ENCODE measurements at regions not wholly inside any gene's neighbourhood (a gene's known extent, or its start where the extent isn't known, plus 50 kb on each side); places are given as distances from the start of the nearest gene placed in this dataset.

DNA sequence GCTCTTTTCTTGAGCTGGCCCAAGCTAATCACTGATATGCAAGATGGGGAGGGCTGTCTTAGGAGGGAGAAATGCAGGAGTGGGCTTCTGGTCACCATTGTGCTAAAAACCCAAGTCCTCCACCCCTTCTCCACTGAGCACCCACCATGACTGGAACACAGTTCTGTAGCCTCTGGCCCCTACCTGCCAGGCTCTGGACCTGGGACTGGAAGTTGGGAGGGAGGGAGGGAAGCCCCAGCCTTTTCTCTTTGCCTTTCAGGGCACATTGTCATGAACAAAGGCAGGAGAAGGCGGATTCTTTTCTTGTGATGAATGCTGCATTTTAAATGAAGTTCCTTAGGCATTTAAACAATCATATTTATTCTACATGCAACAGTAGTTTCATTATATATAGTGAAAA, 559.1 kb upstream of the TRPC7 start:
- no peak for DNase-seq (ENCODE audit: low read depth)

DNA sequence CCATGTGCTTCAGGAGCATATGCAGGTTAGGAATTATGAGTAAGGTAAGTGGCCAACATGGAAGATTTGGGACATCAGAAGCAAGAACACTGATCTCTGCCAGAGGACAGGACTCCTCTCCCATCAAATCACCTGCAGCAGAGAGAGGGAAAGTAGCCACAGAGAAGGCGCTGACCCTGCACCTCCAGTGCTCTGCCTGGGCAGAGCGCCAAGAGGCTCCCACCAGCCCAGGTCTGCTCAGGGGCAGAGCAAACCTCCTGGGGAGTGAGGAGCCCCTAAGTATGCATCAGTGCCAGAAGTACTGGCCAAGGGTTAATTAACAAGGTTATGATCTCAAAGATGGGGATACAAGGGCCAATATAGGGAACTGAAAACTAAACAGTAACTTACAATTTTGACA, 545.3 kb upstream of the TRPC7 start:
- no peak for DNase-seq (ENCODE audit: low read depth)

DNA sequence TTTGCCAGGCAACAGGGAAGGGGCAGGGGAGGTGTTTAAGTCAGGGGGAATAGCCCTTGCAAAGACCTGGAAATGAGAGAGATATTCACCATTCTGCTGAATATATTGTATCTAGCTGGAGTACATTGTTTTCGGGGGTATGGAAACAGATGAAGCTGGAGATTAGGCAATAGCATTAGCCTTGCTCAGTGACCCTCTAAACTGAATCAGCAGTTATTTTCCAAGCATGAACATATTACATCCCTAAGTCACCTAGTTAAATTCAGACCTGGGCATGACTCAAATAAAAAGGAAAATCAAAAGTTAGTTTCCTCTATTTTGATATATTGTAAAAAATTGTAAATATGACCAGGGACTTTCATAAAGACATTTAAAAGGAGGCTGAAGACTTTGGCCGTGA, 544.6 kb upstream of the TRPC7 start:
- DNase-seq (ENCODE audit: low read depth): no peak

DNA sequence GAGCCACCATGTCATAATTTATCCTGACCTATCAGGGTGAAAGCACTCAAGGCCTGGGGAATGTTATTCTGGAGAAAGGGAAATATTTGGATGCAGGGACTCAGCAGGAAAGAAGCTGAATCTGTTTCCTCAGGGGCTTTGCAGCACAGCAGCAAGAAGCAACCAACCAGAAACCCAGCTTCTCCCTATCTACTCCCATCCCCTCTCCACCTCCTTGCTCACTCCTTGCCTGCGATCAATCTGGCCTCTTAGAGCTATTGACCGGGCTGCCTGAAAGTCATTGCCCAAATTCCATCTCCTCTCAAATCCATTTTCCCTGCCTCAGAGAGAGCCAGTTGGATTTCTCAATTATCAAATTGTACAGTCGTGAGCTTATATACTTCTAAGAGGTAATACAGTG, 542.0 kb upstream of the TRPC7 start:
- no peak for DNase-seq (ENCODE audit: low read depth)

DNA sequence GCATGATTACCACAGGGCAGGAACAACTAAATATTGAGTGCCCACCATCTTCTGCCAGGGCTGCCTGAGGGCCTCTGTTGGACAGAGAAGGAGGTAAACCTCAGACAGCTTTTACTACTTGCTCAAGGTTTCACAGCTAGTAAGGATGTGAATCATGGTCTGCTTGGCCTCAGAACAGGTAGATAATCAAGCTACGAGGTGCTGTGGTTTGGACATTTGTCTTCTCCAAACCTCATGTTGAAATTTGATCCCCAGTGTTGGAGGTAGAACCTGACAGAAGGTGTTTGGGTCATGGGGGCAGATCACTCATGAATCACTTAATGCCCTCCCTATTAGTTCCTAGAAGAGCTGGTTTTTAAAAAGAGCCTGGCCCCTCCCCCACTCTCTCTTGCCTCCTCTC, 541.2 kb upstream of the TRPC7 start:
- no peak for DNase-seq (ENCODE audit: low read depth)

DNA sequence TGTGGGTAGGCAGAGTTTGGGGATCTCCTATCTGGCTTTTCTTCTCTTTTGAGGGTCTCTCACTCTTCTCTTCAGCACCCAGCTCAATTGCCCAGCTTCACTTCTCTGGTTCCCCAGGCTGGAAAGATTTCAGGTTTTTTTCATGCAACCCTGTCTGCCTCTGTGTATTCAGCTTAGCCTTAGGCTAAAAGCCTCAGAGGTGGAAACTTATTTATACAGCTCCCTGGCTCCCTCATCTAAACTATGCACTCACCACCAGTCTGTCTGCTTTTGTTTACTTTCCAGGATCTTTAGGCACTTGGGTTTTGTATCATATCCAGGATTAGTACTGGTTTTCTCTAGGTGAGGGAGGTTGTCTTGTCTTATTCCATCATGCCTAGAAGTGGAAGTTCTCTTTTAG, 540.2 kb upstream of the TRPC7 start:
- peak; percentile 2 for DNase-seq (ENCODE audit: low read depth)

DNA sequence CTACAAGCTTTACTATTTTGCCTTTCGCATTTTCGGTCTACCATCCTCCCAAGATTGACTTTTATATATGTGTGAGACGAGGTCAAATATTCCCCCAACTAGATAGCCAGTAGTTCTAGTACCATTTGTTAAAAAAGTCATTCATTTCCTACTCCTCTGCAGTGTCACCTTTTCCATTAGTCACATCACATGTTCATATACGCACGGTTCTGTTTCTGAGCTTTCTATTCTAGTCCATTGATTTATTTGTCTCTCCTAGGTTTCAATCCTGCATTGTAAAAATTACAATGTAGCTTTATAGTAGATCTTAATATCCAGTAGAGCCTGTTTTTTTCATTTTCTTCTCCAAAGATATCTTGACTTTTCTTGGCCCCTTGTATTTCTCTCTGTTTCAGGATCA, 528.7 kb upstream of the TRPC7 start:
- DNase-seq (ENCODE audit: low read depth): no peak

DNA sequence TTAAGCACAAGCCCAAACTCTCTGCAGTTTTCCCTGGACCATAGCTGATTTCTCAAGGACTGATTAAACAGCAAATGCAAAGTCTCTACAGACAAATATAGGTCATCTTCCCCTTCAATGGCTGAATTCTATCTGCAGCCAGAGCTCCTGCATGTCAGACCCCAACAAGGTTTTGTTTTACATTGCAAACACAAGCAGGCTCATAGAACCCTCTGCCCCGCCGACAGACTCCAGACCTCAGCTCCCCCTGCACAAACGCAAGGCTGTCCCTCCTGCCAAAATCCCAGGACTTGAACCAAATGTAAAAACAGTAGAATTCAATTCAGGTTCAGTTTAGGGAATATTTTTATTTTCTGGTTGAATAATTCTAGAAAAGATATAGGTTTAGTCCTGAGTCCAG, 526.7 kb upstream of the TRPC7 start:
- DNase-seq (ENCODE audit: low read depth): no peak

DNA sequence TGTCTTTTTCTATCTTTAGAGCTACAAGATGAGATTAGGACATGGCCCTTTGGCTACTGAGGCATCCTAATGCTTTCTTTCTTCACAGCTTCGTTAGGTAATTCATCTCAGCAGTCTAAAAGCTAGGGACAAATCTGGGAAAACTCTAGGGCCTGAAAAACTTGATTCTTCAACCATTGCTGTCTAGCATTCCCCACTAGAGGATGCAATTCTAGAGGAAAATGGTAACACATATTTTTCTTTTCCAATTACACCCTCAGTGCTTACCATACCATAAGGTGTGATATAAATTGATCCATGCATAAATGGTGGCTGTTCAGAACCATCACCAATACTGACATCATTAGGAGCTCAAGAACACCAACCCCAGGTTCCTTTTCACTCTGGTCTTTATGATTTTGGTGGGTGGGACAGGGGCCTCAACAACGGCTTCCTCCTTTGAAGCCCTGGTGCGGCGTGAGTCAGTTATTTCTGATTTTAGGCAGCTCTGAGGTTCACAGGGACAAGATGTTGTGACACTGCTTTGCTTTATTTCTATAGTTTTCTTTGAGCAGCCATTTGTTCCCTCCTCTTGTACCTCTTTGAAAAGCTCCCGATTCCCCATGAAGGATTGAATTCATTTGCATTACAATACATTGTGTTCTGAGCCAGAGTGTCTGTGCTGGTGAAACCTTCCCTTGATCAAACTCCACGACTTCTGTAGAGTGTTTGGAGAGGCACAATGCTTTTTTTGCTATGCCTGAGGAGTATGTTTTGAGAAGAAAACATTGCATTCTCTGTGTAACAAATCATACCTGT, 526.0 kb upstream of the TRPC7 start:
- DNase-seq (ENCODE audit: low read depth): no peak

DNA sequence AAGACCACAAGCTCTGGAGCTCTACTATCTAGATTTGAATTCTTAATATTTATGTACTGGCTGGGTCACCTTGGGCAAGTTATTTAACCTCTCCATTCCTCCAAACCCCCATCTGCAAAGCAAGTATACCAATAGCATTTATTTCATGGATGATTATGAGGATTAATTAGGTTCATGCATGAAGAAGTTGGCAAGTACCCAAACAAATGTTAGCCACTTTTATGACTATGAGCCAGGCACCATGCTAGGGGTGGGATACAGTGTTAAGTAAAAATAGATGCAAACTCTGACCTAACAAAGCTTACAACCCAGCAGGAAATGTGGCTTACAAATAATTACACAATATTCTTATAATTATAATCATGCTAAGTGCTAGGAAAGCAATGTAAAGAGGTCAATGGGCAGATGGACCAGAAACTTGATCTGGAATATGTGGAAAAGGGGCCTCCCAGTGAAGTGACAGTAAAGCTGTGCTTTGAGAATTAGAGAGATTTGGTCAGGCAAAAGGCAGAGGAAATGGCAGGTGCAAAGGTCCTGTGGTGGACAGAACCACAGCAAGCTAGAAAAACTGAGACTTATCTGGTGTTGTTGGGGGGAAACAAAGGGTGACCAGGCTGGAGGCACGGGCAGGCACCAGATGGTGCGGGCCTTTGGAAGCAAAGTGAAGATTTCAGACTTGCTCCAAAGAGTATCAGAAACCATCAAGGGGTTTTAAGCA, 525.2 kb upstream of the TRPC7 start:
- no peak for DNase-seq (ENCODE audit: low read depth)

DNA sequence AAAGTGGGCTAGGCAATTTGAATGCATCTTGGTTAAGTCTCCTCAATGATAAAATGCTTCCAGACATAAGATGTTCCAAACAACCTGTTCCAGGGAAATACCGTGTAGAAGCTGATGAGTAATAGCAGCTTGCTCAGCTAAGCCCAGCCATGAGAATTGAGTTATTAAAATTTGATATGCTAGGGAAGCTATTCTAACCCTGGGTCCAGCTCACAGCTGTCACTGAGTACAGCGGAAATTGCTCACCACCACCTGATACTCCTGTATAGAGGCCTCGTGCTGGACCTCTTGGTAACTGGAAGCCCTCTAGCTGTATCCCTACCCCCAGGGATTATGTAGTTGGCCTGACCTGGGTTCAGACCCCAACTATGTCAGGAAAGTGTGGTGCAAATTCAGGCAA, 521.3 kb upstream of the TRPC7 start:
- DNase-seq (ENCODE audit: low read depth): no peak

DNA sequence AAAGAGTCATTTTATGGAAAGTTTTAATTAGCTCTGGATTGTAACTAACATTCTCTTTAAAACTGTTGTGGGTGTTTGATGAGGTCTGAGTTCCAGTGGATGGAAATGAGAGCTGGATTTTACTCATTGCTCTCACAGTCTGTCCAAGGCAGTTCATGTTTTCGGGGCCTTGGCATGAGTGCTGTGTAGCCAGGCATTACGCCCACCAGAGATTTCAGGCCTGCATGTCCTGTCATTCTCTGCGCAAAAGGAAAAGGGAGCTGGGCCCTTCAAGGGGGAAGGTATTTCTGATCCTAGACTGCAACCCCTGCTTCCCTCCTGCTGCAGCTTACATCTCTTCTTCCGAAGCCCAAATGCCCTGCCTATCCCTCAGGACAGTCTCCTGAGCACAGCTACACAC, 499.6 kb upstream of the TRPC7 start:
- no peak for DNase-seq (ENCODE audit: low read depth)

DNA sequence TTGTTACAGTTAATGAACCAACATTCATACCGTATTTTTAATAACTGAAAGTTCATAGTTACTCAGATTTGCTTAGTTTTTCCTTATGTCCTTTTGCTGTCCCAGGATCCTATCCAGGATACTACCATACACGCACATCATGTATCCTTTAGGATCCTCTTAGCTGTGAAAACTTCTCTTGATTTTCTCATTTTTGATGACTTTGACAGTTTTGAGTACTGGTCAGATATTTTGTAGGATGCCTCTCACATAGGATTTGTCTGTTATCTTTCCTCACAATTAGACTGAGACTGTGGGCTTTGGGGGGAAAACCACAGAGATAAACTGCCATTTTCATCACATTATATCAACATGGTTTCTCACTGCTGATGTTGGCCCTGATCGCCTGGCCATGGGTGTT, 491.3 kb upstream of the TRPC7 start:
- DNase-seq (ENCODE audit: low read depth): no peak

DNA sequence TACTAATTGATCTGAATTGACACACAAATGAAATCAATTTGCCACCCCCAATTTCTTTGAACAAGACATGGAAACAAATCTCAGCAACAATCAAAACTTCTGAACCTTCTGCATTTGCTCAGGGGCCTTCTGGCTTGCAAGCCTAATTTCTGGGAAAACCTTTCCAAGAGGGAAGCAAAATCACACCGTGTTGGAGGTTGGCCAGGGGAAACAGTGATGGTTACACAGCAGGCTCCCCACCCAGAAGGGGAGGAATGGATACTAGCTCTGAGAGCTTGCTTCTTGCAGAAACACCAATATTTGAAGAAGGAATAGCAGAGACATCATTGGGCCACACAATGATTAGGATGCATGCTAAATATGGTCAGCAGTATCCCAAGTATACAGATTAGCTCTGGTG, 488.6 kb upstream of the TRPC7 start:
- no peak for DNase-seq (ENCODE audit: low read depth)

DNA sequence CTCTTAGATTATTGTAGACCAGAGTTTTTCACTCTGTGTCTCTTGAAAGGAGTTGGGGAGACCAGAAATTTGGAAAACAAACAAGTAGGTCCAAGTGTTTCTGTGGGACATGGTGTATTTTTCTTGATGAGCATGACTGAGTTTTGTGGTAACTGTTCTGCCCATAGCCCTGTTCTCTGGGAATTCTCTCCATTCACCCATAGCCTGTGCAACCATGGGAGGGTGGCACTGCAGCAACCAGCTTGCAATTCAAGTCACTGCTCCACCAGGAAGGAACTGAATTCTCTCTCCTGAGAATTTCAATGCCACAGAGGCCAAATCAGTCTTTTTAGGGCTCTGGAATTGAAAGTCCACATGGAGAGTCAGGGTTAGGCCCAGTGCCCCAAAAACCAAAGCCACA, 475.3 kb upstream of the TRPC7 start:
- DNase-seq (ENCODE audit: low read depth): no peak

DNA sequence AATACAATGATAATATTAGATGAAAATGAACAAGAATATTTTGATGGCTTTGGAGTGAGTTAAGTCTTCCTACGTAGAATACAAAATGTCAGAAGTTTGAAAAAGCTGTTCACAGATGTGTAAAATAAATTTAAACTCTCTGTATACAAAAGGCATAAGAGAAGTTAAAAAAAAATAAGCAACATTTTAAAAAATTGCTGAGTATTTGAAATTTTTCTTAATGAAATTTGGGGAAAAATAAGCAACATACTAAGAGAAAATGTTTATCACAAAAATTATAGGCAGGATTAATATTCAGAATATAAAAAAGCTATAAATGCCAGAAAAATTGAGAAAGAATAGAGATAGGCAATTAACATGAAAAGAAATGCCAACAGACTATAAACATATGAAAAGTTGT, 470.7 kb upstream of the TRPC7 start:
- DNase-seq (ENCODE audit: low read depth): no peak

DNA sequence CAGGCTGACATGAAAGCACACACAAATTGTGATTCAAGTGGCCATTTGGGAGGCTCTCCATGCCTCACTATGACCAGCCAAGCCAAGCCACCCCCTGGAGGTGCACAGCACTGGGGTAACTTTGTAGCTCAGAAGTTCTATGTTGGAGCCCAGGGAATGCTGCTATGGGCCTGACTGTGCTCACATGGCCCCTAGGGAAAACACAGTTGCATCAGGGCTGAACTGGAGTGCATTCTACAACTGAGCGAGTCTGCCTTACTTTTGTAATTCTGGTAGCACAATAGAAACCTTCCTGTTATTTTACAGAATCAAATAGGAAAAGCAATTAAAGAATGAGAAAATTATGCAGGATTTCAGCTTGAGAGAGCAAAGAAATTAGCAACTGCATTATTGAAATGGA, 455.5 kb upstream of the TRPC7 start:
- no peak for DNase-seq (ENCODE audit: low read depth)

DNA sequence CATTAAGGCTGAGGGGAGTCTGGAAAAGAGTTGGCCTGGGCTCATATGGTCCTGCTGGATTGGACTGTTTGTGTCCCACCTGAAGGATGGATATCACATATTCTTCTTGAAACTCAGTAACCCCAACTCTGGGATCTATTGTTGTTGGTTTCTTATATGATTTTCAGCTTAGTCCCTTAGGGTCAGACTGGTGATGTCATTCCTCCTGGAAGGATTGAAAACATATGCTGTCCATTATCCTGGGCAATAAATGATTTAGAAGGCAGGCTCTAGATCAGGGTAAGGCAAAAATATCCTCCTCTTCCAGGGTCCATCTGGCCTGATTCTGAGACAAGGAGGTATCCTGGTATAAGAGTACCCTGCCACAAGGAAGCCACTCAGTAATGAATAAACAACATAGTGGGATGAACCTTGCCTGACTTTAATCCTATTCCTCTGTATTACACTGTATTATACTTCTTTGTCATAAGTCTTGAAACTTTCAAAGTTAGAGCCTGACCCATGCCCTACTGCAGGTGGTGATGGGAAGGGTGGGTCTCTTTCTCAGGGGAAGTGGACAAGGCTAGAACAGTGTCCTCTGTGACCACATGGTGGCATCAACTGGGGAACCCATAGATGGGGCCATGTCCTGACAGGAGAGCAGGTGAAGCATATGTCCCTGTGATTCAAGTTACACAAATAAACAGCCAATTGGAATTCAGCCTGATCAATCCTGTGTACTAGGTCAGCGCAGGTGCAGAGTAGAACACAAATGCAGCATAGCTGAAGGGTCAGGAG, 454.4 kb upstream of the TRPC7 start:
- DNase-seq (ENCODE audit: low read depth): peak; percentile 4

DNA sequence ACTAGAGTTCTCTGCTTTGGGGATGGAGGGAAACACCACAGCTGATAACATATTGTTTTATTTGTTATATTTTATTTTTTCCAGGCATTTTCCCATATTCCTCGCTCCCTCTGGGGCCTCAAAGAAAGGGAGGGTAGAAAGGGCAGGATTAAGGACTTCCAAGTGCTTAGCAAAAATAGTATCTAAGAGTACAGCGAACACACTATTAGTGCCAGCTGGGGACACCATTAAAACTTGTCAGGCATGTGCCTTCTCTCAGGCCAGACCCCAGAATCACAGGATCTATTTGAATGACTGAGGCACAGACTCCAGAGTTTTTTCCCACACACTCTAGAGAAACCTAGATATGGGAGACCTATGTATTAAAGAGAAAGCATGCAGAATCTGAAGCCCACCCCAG, 451.0 kb upstream of the TRPC7 start:
- no peak for DNase-seq (ENCODE audit: low read depth)

DNA sequence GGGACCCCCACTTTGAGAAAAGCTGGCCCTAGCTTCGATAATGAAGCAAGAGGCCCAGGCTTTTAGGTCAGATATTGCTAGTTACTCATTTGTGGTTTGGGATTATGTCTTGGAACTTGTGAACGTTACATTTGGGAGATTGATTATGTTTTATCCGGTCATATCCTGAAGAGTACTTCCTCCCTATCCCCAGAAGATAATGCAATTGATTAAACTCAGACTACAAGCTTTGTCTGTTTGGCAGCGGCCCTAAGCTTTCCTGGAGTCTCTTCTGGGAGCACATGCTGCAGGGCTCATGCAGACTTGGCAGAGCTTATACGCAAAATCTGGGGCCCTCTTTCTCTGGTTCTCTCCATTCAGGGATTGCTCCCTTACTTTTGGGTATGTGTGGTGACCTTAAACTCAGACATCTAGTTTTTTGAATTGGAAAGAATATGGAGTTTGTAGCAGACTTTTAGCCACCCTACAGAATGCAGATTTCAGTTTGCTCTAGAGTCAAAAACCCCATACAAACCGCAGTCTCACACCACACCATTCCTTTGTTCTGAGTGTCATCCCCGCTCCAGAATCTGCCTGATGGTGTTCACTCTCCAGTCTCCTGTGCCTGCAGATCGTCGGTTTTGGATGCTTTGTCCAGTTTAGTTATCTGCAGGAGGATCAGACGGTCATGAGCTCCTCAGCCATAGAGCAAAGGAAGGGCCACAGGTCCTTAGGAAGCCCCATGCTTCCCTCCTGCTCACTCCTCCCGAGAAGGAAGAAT, 449.5 kb upstream of the TRPC7 start:
- peak; percentile 87 for DNase-seq (ENCODE audit: low read depth)

DNA sequence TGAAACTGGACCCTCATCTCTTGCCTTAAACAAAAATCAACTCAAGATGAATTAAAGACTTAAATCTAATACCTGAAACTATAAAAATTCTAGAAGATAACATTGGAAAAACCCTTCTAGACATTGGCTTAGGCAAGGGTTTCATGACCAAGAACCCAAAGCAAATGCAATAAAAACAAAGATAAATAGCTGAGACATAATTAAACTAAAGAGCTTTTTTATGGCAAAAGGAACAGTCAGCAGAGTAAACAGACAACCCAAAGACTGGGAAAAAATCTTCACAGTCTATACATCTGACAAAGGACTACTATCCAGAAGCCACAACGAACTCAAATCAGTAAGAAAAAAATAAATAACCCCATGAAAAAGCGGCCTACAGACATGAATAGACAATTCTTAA, 446.9 kb upstream of the TRPC7 start:
- peak; percentile 55 for DNase-seq (ENCODE audit: low read depth)

DNA sequence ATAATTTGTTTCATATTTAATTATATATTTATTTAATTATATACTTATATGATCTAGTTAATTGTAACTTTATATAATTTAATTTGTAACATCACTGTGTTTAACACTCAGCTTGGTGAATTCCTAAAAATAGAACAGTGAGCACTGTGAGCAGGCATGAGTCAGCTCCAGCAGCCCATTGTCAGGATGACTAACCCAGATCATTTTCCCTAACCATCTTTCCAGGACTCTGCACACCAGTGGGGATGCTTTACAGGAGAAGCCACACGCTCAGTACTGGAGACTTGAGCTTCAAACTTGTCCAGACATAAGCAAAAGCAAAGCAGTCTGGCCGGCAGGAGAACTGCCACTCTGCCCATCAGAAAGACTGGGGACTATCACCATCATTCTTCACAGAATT, 446.2 kb upstream of the TRPC7 start:
- peak; percentile 96 for DNase-seq (ENCODE audit: low read depth)
